GM19238 (cell line): ENCODE measurements at regions not wholly inside any gene's neighbourhood (a gene's known extent, or its start where the extent isn't known, plus 50 kb on each side); places are given as distances from the start of the nearest gene placed in this dataset.

Experiments used
- DNase-seq: peaks from one replicate; pipeline ENCODE4 v3.0.0; 2011; ENCODE audit warnings: low spot score; ENCODE audit not compliant: insufficient read length

- DNase-seq = no peak
Observed at GRCh38 chr11:113581713-113582112, 106.5 kb upstream of the DRD2 start.

- no peak for DNase-seq
Observed at GRCh38 chr11:113579292-113579940, 104.2 kb upstream of the DRD2 start.

GRCh38 chr11:113578715-113579250, 103.6 kb upstream of the DRD2 start:
- no peak for DNase-seq

GRCh38 chr11:113578033-113578380, 102.8 kb upstream of the DRD2 start:
- DNase-seq = no peak

GRCh38 chr11:113577356-113578032, 102.3 kb upstream of the DRD2 start:
- no peak for DNase-seq

GRCh38 chr11:113574586-113574985, 99.4 kb upstream of the DRD2 start:
- no peak for DNase-seq

- DNase-seq = no peak
Observed at GRCh38 chr11:113574171-113574570, 99.0 kb upstream of the DRD2 start.

- no peak for DNase-seq
Observed at GRCh38 chr11:113572136-113572735, 97.0 kb upstream of the DRD2 start.

- no peak for DNase-seq
Observed at GRCh38 chr11:113571531-113571930, 96.3 kb upstream of the DRD2 start.

- no peak for DNase-seq
Observed at GRCh38 chr11:113570906-113571305, 95.7 kb upstream of the DRD2 start.

GRCh38 chr11:113569391-113569790, 94.2 kb upstream of the DRD2 start:
- no peak for DNase-seq

- DNase-seq = no peak
Observed at GRCh38 chr11:113568566-113568965, 93.4 kb upstream of the DRD2 start.

GRCh38 chr11:113567867-113568544, 92.8 kb upstream of the DRD2 start:
- no peak for DNase-seq

- no peak for DNase-seq
Observed at GRCh38 chr11:113567097-113567496, 91.9 kb upstream of the DRD2 start.

GRCh38 chr11:113564527-113565130, 89.4 kb upstream of the DRD2 start:
- DNase-seq = no peak

GRCh38 chr11:113563766-113564526, 88.7 kb upstream of the DRD2 start:
- no peak for DNase-seq

GRCh38 chr11:113562981-113563461, 87.8 kb upstream of the DRD2 start:
- no peak for DNase-seq

GRCh38 chr11:113562576-113562975, 87.4 kb upstream of the DRD2 start:
- no peak for DNase-seq

- no peak for DNase-seq
Observed at GRCh38 chr11:113557926-113558325, 82.7 kb upstream of the DRD2 start.

GRCh38 chr11:113556036-113556435, 80.8 kb upstream of the DRD2 start:
- no peak for DNase-seq
